GM12864 (cell line): ENCODE measurements at regions not wholly inside any gene's neighbourhood (a gene's known extent, or its start where the extent isn't known, plus 50 kb on each side); places are given as distances from the start of the nearest gene placed in this dataset.
"Not testable (repeated sequence)": the region's sequence is repeated elsewhere in the genome, so short reads cannot be mapped to it uniquely, and the experiment has no call there.

ENCODE experiments used
- DNase-seq: peaks from one replicate; pipeline ENCODE4 v3.0.0-alpha.2; 2011; ENCODE audit warnings: low read depth
- H3K4me3 ChIP-seq: 2 replicates; pipeline ENCODE4 v1.5.1; 2011; ENCODE audit warnings: mild to moderate bottlenecking, low read depth, low read length, control low read depth
- CTCF ChIP-seq: IDR thresholded peaks from 2 replicates; pipeline ENCODE4 v1.5.1; 2011; ENCODE audit warnings: low read depth, mild to moderate bottlenecking, moderate library complexity, low read length, control low read depth, inconsistent platforms; ENCODE audit errors: missing control alignments

- DNase-seq: no peak
- H3K4me3 ChIP-seq: no peak overlapping the region
- TF ChIP-seq CTCF: no peak
These were observed 234.2 kb upstream of the MAF start for GRCh38 chr16:79834720-79835119.

- not testable (repeated sequence) for DNase-seq
These were observed 233.5 kb upstream of the MAF start for GRCh38 chr16:79834003-79834402.

GRCh38 chr16:79833559-79833958 is 233.0 kb upstream of the MAF start:
- DNase-seq: no peak
- no peak for TF ChIP-seq CTCF
- H3K4me3 ChIP-seq: no peak overlapping the region

More at GRCh38 chr16:79834003-79834402, 233.5 kb upstream of the MAF start:
- not testable (repeated sequence) for H3K4me3 ChIP-seq

GRCh38 chr16:79826732-79827475 is 226.4 kb upstream of the MAF start:
- H3K4me3 ChIP-seq: no peak overlapping the region
- TF ChIP-seq CTCF: no peak
- no peak for DNase-seq

- DNase-seq: no peak
- no peak for TF ChIP-seq CTCF
- no peak overlapping the region for H3K4me3 ChIP-seq
These were observed 224.5 kb upstream of the MAF start for GRCh38 chr16:79825002-79825401.

- no peak for DNase-seq
- TF ChIP-seq CTCF: no peak
- no peak overlapping the region for H3K4me3 ChIP-seq
These were observed 223.1 kb upstream of the MAF start for GRCh38 chr16:79823639-79824038.

- TF ChIP-seq CTCF: no peak
- no peak for DNase-seq
These were observed 221.4 kb upstream of the MAF start for GRCh38 chr16:79821911-79822310.

More at GRCh38 chr16:79821911-79822310, 221.4 kb upstream of the MAF start:
- no peak overlapping the region for H3K4me3 ChIP-seq
